A673 (cell line): ENCODE measurements at regions not wholly inside any gene's neighbourhood (a gene's known extent, or its start where the extent isn't known, plus 50 kb on each side); places are given as distances from the start of the nearest gene placed in this dataset.

ENCODE experiments used
- BruUV-seq: library from RNA; stranded (reverse); fragments of 400-500 nt; replicated peaks from 2 replicates; lab custom pipeline; 2021; lab: Mats Ljungman, UMichigan
- CTCF ChIA-PET: fragments of 300-600 bp; sonication (Branson Sonifier 250); formaldehyde crosslinking; loops from one replicate; lab custom pipeline; 2022; ENCODE audit warnings: antibody characterized with exemption; lab: Charles Lee
- POLR2A ChIA-PET: fragments of 300-600 bp; sonication (Branson Sonifier 250); formaldehyde crosslinking; loops from one replicate; lab custom pipeline; 2022; ENCODE audit warnings: antibody characterized with exemption; ENCODE audit not compliant: low non-redundant PET; lab: Charles Lee
- DNase-seq: peaks from one replicate; pipeline ENCODE4 v3.0.0-alpha.2; 2015; ENCODE audit warnings: low spot score
- H3K27ac ChIP-seq: fragments of 200-600 bp; sonication (generic); 2 replicates; pipeline ENCODE4 v1.5.1; 2016; ENCODE audit warnings: mixed run types, low read depth, mild to moderate bottlenecking, mixed read lengths, antibody characterized with exemption, low read length; ENCODE audit not compliant: poor library complexity, severe bottlenecking
- H3K27me3 ChIP-seq: fragments of 200-600 bp; sonication (generic); replicated peaks from 2 replicates; pipeline ENCODE4 v1.6.1; 2017; ENCODE audit warnings: mixed run types, low read depth, mild to moderate bottlenecking, mixed read lengths, antibody characterized with exemption, low read length; ENCODE audit not compliant: insufficient read depth, poor library complexity
- H3K36me3 ChIP-seq: fragments of 200-600 bp; sonication (generic); 2 replicates; pipeline ENCODE4 v1.6.1; 2016; ENCODE audit warnings: mixed run types, mild to moderate bottlenecking, mixed read lengths, antibody characterized with exemption, low read length; ENCODE audit not compliant: insufficient read depth, poor library complexity, severe bottlenecking
- H3K4me1 ChIP-seq: fragments of 200-600 bp; sonication (generic); 2 replicates; pipeline ENCODE4 v1.6.1; 2017; ENCODE audit warnings: mixed run types, mild to moderate bottlenecking, mixed read lengths, antibody characterized with exemption, low read length; ENCODE audit not compliant: insufficient read depth, poor library complexity, severe bottlenecking
- H3K4me3 ChIP-seq: fragments of 200-600 bp; sonication (generic); 2 replicates; pipeline ENCODE4 v1.5.1; 2016; ENCODE audit warnings: low read depth, mixed run types, mild to moderate bottlenecking, mixed read lengths, low read length; ENCODE audit not compliant: poor library complexity, severe bottlenecking
- H3K9me3 ChIP-seq: fragments of 200-600 bp; sonication (generic); 2 replicates; pipeline ENCODE4 v1.6.1; 2016; ENCODE audit warnings: mixed run types, low read depth, mild to moderate bottlenecking, mixed read lengths, antibody characterized with exemption, low read length; ENCODE audit not compliant: poor library complexity, severe bottlenecking
- CTCF ChIP-seq: fragments of 300-800, 200-600 bp; sonication (generic); conservative IDR thresholded peaks from 2 replicates; pipeline ENCODE4 v1.5.1; 2017; ENCODE audit warnings: low read depth, mild to moderate bottlenecking, antibody characterized with exemption, low read length, moderate library complexity, mixed read lengths
- EZH2 ChIP-seq: fragments of 200-600 bp; sonication (generic); IDR thresholded peaks from 2 replicates; pipeline ENCODE4 v1.6.1; 2017; ENCODE audit warnings: borderline replicate concordance, low read depth, mild to moderate bottlenecking, mixed read lengths, antibody characterized with exemption, low read length; ENCODE audit not compliant: poor library complexity, severe bottlenecking
- intact Hi-C: fragments of 100-400 bp; cut with micrococcal nuclease; formaldehyde crosslinking; loops from one replicate; pipeline ENCODE4 v1.10.0; 2022; ENCODE audit not compliant: unreplicated experiment

GRCh38 chr6:95518630-95519227, 58.6 kb upstream of the MANEA start:
- no TSS peak for BruUV-seq
- ChIA-PET POLR2A (no interaction called here), CTCF (no interaction called here)
- Histone ChIP-seq H3K27ac (no peak overlapping the region), H3K27me3 (no peaks in the 10 kb centered on the region), H3K36me3 (no peaks in the 10 kb centered on the region), H3K4me1 (no peaks in the 10 kb centered on the region), H3K4me3 (no peak overlapping the region), H3K9me3 (no peaks in the 10 kb centered on the region)
- TF ChIP-seq EZH2 (no peak), CTCF (no peak)
- intact Hi-C loops = no loop called here
- DNase-seq = no peak

DNA sequence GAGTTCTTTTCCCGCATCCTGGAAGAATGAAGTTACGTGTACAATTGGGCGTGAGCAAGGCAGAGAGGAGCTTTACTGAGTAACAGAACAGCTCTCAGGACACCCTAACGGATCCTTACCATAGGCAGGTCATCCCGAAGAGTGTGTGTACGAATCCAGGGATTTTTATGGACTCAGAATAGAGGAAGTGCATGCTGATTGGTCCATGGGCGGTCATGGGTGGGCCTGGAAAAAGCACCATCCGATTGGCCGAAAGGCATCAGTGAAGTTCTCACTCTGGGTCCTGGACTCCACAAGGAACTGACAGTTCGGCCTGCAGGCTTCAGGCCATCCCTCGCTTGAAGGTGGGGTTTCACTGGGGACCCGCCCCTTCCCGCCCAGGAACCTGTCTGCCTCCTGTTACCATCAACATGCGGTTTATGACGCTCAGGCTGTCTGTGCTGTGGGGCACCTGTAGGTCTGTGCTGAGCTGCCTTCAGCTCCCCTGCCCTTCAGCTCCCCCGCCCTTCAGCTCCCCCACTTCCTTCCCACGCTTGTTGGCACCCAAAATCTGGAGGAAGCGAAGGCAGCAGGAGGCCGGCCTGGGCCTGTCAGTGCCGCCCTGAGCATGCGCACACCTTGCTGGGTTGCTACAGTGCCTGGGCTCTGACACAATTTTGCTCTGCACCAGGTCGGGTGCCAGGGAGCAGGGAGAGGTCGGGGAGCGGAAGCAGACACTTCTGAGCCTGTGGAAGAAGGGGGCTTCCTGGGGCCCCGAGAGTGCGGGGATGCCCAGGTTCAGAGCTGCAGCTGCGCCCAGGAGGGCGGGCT, 57.9 kb upstream of the MANEA start:
- H3K9me3 ChIP-seq = no peaks in the 10 kb centered on the region
- no peak overlapping the region for H3K27ac ChIP-seq
- no peak for DNase-seq
- H3K4me3 ChIP-seq = no peak overlapping the region
- TF ChIP-seq EZH2 (no peak), CTCF (no peak)
- H3K27me3 ChIP-seq = no peaks in the 10 kb centered on the region
- intact Hi-C loops = no loop called here
- CTCF ChIA-PET = no interaction called here
- no TSS peak for BruUV-seq
- POLR2A ChIA-PET = no interaction called here
- H3K4me1 ChIP-seq = no peaks in the 10 kb centered on the region
- no peaks in the 10 kb centered on the region for H3K36me3 ChIP-seq

GRCh38 chr6:95521181-95521580, 56.2 kb upstream of the MANEA start:
- intact Hi-C loops = no loop called here
- no peaks in the 10 kb centered on the region for H3K36me3 ChIP-seq
- no peaks in the 10 kb centered on the region for H3K4me1 ChIP-seq
- no peak overlapping the region for H3K27ac ChIP-seq
- DNase-seq = no peak
- no peaks in the 10 kb centered on the region for H3K27me3 ChIP-seq
- no peaks in the 10 kb centered on the region for H3K9me3 ChIP-seq
- no peak overlapping the region for H3K4me3 ChIP-seq
- CTCF ChIA-PET = no interaction called here
- TF ChIP-seq EZH2 (no peak), CTCF (no peak)
- POLR2A ChIA-PET = no interaction called here
- no TSS peak for BruUV-seq
